ENCODE measurements at regions not wholly inside any gene's neighbourhood (a gene's known extent, or its start where the extent isn't known, plus 50 kb on each side); places are given as distances from the start of the nearest gene placed in this dataset.
"Not testable (repeated sequence)": the region's sequence is repeated elsewhere in the genome, so short reads cannot be mapped to it uniquely, and the experiment has no call there.

GRCh38 chr7:131683536-131684125, 127.2 kb upstream of the PODXL start:
- Histone ChIP-seq H3K27ac (no peak overlapping the region), H4K20me1 (ENCODE audit: insufficient read depth) (no peaks in the 10 kb centered on the region), H3K9ac (no peak overlapping the region), H2AFZ (ENCODE audit: low read depth) (no peak overlapping the region), H3K4me1 (ENCODE audit: low read depth, poor library complexity, severe bottlenecking) (peaks cover 5% of the 10 kb centered on the region), H3K4me2 (no peak overlapping the region), H3K79me2 (ENCODE audit: insufficient read depth, low read depth) (no peaks in the 10 kb centered on the region), H3K27me3 (ENCODE audit: insufficient read depth, low read depth) (no peaks in the 10 kb centered on the region), H3K4me3 (IDR thresholded peaks at IDR 0.05; ENCODE audit: insufficient read depth, low read depth, low read length) (no peak overlapping the region), H3K36me3 (ENCODE audit: insufficient read depth) (no peaks in the 10 kb centered on the region)
- TF ChIP-seq CTCF (conservative IDR thresholded peaks at IDR 0.05; ENCODE audit: low read depth, low read length), result no peak

- Histone ChIP-seq H3K27me3 (ENCODE audit: insufficient read depth, low read depth) (no peaks in the 10 kb centered on the region), H3K4me1 (ENCODE audit: low read depth, poor library complexity, severe bottlenecking) (peaks cover 5% of the 10 kb centered on the region), H2AFZ (ENCODE audit: low read depth) (no peak overlapping the region), H3K4me3 (IDR thresholded peaks at IDR 0.05; ENCODE audit: insufficient read depth, low read depth, low read length) (no peak overlapping the region), H3K27ac (no peak overlapping the region), H3K9ac (no peak overlapping the region), H3K36me3 (ENCODE audit: insufficient read depth) (no peaks in the 10 kb centered on the region), H3K4me2 (no peak overlapping the region), H3K79me2 (ENCODE audit: insufficient read depth, low read depth) (no peaks in the 10 kb centered on the region), H4K20me1 (ENCODE audit: insufficient read depth) (no peaks in the 10 kb centered on the region)
- TF ChIP-seq CTCF (conservative IDR thresholded peaks at IDR 0.05; ENCODE audit: low read depth, low read length), result no peak
Measured at GRCh38 chr7:131681961-131682360, 125.5 kb upstream of the PODXL start.

GRCh38 chr7:131679071-131679470, 122.6 kb upstream of the PODXL start:
- H4K20me1 ChIP-seq (ENCODE audit: insufficient read depth); H3K79me2 ChIP-seq (ENCODE audit: insufficient read depth, low read depth); H3K36me3 ChIP-seq (ENCODE audit: insufficient read depth); H3K4me2 ChIP-seq; H3K4me1 ChIP-seq (ENCODE audit: low read depth, poor library complexity, severe bottlenecking); H3K4me3 ChIP-seq (IDR thresholded peaks at IDR 0.05; ENCODE audit: insufficient read depth, low read depth, low read length); H3K27ac ChIP-seq; H3K9ac ChIP-seq; H3K27me3 ChIP-seq (ENCODE audit: insufficient read depth, low read depth); H2AFZ ChIP-seq (ENCODE audit: low read depth): not testable (repeated sequence)

GRCh38 chr7:131676850-131677249, 120.4 kb upstream of the PODXL start:
- not testable (repeated sequence) for H3K27me3 ChIP-seq (ENCODE audit: insufficient read depth, low read depth); H3K4me2 ChIP-seq; H3K9ac ChIP-seq; H3K4me1 ChIP-seq (ENCODE audit: low read depth, poor library complexity, severe bottlenecking); H3K27ac ChIP-seq; H3K36me3 ChIP-seq (ENCODE audit: insufficient read depth); H3K4me3 ChIP-seq (IDR thresholded peaks at IDR 0.05; ENCODE audit: insufficient read depth, low read depth, low read length); H2AFZ ChIP-seq (ENCODE audit: low read depth); H4K20me1 ChIP-seq (ENCODE audit: insufficient read depth); H3K79me2 ChIP-seq (ENCODE audit: insufficient read depth, low read depth)

- Histone ChIP-seq H2AFZ (ENCODE audit: low read depth) (no peak overlapping the region), H3K36me3 (ENCODE audit: insufficient read depth) (no peaks in the 10 kb centered on the region), H3K79me2 (ENCODE audit: insufficient read depth, low read depth) (no peaks in the 10 kb centered on the region), H3K4me2 (no peak overlapping the region), H3K27ac (no peak overlapping the region), H3K27me3 (ENCODE audit: insufficient read depth, low read depth) (no peaks in the 10 kb centered on the region), H4K20me1 (ENCODE audit: insufficient read depth) (no peaks in the 10 kb centered on the region), H3K9ac (no peak overlapping the region), H3K4me1 (ENCODE audit: low read depth, poor library complexity, severe bottlenecking) (no peaks in the 10 kb centered on the region), H3K4me3 (IDR thresholded peaks at IDR 0.05; ENCODE audit: insufficient read depth, low read depth, low read length) (no peak overlapping the region)
- no peak for TF ChIP-seq CTCF (conservative IDR thresholded peaks at IDR 0.05; ENCODE audit: low read depth, low read length)
Measured at GRCh38 chr7:131674131-131674530, 117.7 kb upstream of the PODXL start.
